HEK293 (cell line): ENCODE measurements at regions not wholly inside any gene's neighbourhood (a gene's known extent, or its start where the extent isn't known, plus 50 kb on each side); places are given as distances from the start of the nearest gene placed in this dataset.

Experiments
- CTCF ChIA-PET: fragments of 350-600 bp; formaldehyde crosslinking; extraction: SDS; loops from one replicate; lab custom pipeline; 2021; ENCODE audit warnings: antibody characterized with exemption; lab: Yijun Ruan, JAX
- POLR2A ChIA-PET: fragments of 300-600 bp; formaldehyde crosslinking; extraction: SDS; loops from one replicate; lab custom pipeline; 2020; ENCODE audit warnings: antibody characterized with exemption, inconsistent platforms; lab: Yijun Ruan, JAX
- H3K27ac ChIP-seq: fragments of 200-500 bp; sonication (Bioruptor generic); 2 replicates; pipeline ENCODE4 v1.5.1; 2014; ENCODE audit warnings: low read depth, low read length, control low read depth, inconsistent platforms; ENCODE audit errors: extremely low read depth
- H3K36me3 ChIP-seq, 2 experiments: fragments of 200-500 bp in 1 of 2; sonication (Bioruptor generic) in 1 of 2; 1 replicate in 1 of 2; 2 replicates in 1 of 2; pipeline ENCODE4 v1.5.1; 2014 to 2017; ENCODE audit warnings: inconsistent platforms in 2 of 2, low read length in 2 of 2; ENCODE audit not compliant: control insufficient read depth in 2 of 2, insufficient read depth in 1 of 2
- H3K4me1 ChIP-seq: fragments of 200-500 bp; sonication (Bioruptor generic); 2 replicates; pipeline ENCODE4 v1.5.1; 2014; ENCODE audit warnings: mild to moderate bottlenecking, low read length, inconsistent platforms; ENCODE audit not compliant: control insufficient read depth, insufficient read depth
- H3K4me3 ChIP-seq: 2 replicates; pipeline ENCODE4 v1.5.1; 2011; ENCODE audit warnings: low read depth, mild to moderate bottlenecking, control low read depth, low read length, moderate library complexity
- H3K9me3 ChIP-seq: fragments of 200-500 bp; sonication (Bioruptor generic); 2 replicates; pipeline ENCODE4 v1.5.1; 2014; ENCODE audit warnings: low read depth, low read length, inconsistent platforms; ENCODE audit not compliant: control insufficient read depth, insufficient read depth
- BCL11A ChIP-seq: fragments of 450-650 bp; formaldehyde crosslinking; IDR thresholded peaks from 2 replicates; pipeline ENCODE4 v1.5.1; 2016; ENCODE audit warnings: low read depth, missing biosample characterization, missing genetic modification characterization
- GFI1B ChIP-seq: fragments of 450-650 bp; formaldehyde crosslinking; IDR thresholded peaks from 2 replicates; pipeline ENCODE4 v1.5.1; 2016; ENCODE audit warnings: missing biosample characterization, missing genetic modification characterization
- GLI2 ChIP-seq: fragments of 450-650 bp; formaldehyde crosslinking; IDR thresholded peaks from 2 replicates; pipeline ENCODE4; 2017; ENCODE audit warnings: missing biosample characterization, missing genetic modification characterization, low read depth, borderline replicate concordance
- GLIS2 ChIP-seq: fragments of 450-650 bp; formaldehyde crosslinking; IDR thresholded peaks from 2 replicates; pipeline ENCODE4 v1.5.1; 2016; ENCODE audit warnings: missing biosample characterization, missing genetic modification characterization
- KLF1 ChIP-seq: fragments of 450-650 bp; formaldehyde crosslinking; IDR thresholded peaks from 2 replicates; pipeline ENCODE4 v1.5.1; 2016; ENCODE audit warnings: missing biosample characterization, missing genetic modification characterization
- KLF10 ChIP-seq: fragments of 450-650 bp; IDR thresholded peaks from 2 replicates; pipeline ENCODE4 v1.5.1; 2018; ENCODE audit warnings: missing biosample characterization, mild to moderate bottlenecking, missing genetic modification characterization
- KLF16 ChIP-seq: fragments of 450-650 bp; formaldehyde crosslinking; IDR thresholded peaks from 2 replicates; pipeline ENCODE4 v1.5.1; 2017; ENCODE audit warnings: missing biosample characterization, missing genetic modification characterization
- MYNN ChIP-seq: fragments of 450-650 bp; formaldehyde crosslinking; IDR thresholded peaks from 2 replicates; pipeline ENCODE4 v1.5.1; 2016; ENCODE audit warnings: missing biosample characterization, missing genetic modification characterization, borderline replicate concordance
- PRDM1 ChIP-seq: fragments of 450-650 bp; formaldehyde crosslinking; IDR thresholded peaks from 2 replicates; pipeline ENCODE4; 2016; ENCODE audit warnings: missing biosample characterization, missing genetic modification characterization
- SP2 ChIP-seq: fragments of 450-650 bp; formaldehyde crosslinking; IDR thresholded peaks from 2 replicates; pipeline ENCODE4 v1.5.1; 2016; ENCODE audit warnings: missing biosample characterization, missing genetic modification characterization
- TRIM28 ChIP-seq: IDR thresholded peaks from 2 replicates; pipeline ENCODE4 v1.6.1; 2011; ENCODE audit warnings: low read length, control low read depth, borderline replicate concordance
- ZBTB7A ChIP-seq: fragments of 450-650 bp; formaldehyde crosslinking; IDR thresholded peaks from 2 replicates; pipeline ENCODE4 v1.5.1; 2016; ENCODE audit warnings: low read depth, missing biosample characterization, missing genetic modification characterization
- ZEB2 ChIP-seq: fragments of 450-650 bp; formaldehyde crosslinking; IDR thresholded peaks from 2 replicates; pipeline ENCODE4 v1.5.1; 2016; ENCODE audit warnings: missing biosample characterization, missing genetic modification characterization
- ZNF140 ChIP-seq: fragments of 450-650 bp; formaldehyde crosslinking; IDR thresholded peaks from 2 replicates; pipeline ENCODE4 v1.5.1; 2016; ENCODE audit warnings: missing biosample characterization, missing genetic modification characterization
- ZNF184 ChIP-seq: fragments of 450-650 bp; IDR thresholded peaks from 2 replicates; pipeline ENCODE4 v1.5.1; 2018; ENCODE audit warnings: missing biosample characterization, mild to moderate bottlenecking, missing genetic modification characterization
- ZNF2 ChIP-seq: fragments of 450-650 bp; formaldehyde crosslinking; IDR thresholded peaks from 2 replicates; pipeline ENCODE4 v1.5.1; 2016; ENCODE audit warnings: missing biosample characterization, missing genetic modification characterization
- ZNF214 ChIP-seq: fragments of 450-650 bp; formaldehyde crosslinking; IDR thresholded peaks from 2 replicates; pipeline ENCODE4 v1.5.1; 2017; ENCODE audit warnings: missing biosample characterization, mild to moderate bottlenecking, missing genetic modification characterization, borderline replicate concordance
- ZNF23 ChIP-seq: fragments of 450-650 bp; formaldehyde crosslinking; IDR thresholded peaks from 2 replicates; pipeline ENCODE4 v1.5.1; 2016; ENCODE audit warnings: missing biosample characterization, missing genetic modification characterization, borderline replicate concordance
- ZNF354C ChIP-seq: fragments of 450-650 bp; formaldehyde crosslinking; IDR thresholded peaks from 2 replicates; pipeline ENCODE4 v1.5.1; 2016; ENCODE audit warnings: missing biosample characterization, missing genetic modification characterization, low read depth, borderline replicate concordance
- ZNF398 ChIP-seq: fragments of 450-650 bp; formaldehyde crosslinking; IDR thresholded peaks from 2 replicates; pipeline ENCODE4 v1.5.1; 2017; ENCODE audit warnings: missing biosample characterization, missing genetic modification characterization
- ZNF548 ChIP-seq: fragments of 450-650 bp; formaldehyde crosslinking; IDR thresholded peaks from 2 replicates; pipeline ENCODE4 v1.5.1; 2016; ENCODE audit warnings: missing biosample characterization, missing genetic modification characterization
- ZNF549 ChIP-seq: fragments of 450-650 bp; IDR thresholded peaks from 2 replicates; pipeline ENCODE4 v1.5.1; 2018; ENCODE audit warnings: missing biosample characterization, missing genetic modification characterization, mild to moderate bottlenecking, inconsistent platforms, moderate library complexity
- ZNF571 ChIP-seq: fragments of 450-650 bp; formaldehyde crosslinking; IDR thresholded peaks from 2 replicates; pipeline ENCODE4 v1.5.0; 2017; ENCODE audit warnings: missing biosample characterization, missing genetic modification characterization
- ZNF621 ChIP-seq: fragments of 450-650 bp; formaldehyde crosslinking; IDR thresholded peaks from 2 replicates; pipeline ENCODE4 v1.5.1; 2017; ENCODE audit warnings: missing biosample characterization, missing genetic modification characterization
- ZNF624 ChIP-seq: fragments of 450-650 bp; formaldehyde crosslinking; IDR thresholded peaks from 2 replicates; pipeline ENCODE4 v1.5.1; 2017; ENCODE audit warnings: missing biosample characterization, missing genetic modification characterization
- ZNF692 ChIP-seq: fragments of 450-650 bp; formaldehyde crosslinking; IDR thresholded peaks from 2 replicates; pipeline ENCODE4 v1.5.1; 2016; ENCODE audit warnings: missing biosample characterization, missing genetic modification characterization
- ZNF777 ChIP-seq: fragments of 450-650 bp; formaldehyde crosslinking; IDR thresholded peaks from 2 replicates; pipeline ENCODE4 v1.5.1; 2017; ENCODE audit warnings: missing biosample characterization, missing genetic modification characterization, borderline replicate concordance
- ZSCAN16 ChIP-seq: fragments of 450-650 bp; formaldehyde crosslinking; IDR thresholded peaks from 2 replicates; pipeline ENCODE4 v1.5.1; 2016; ENCODE audit warnings: missing biosample characterization, missing genetic modification characterization
- ZXDB ChIP-seq: fragments of 450-650 bp; formaldehyde crosslinking; IDR thresholded peaks from 2 replicates; pipeline ENCODE4 v1.5.1; 2016; ENCODE audit warnings: missing biosample characterization, missing genetic modification characterization
- TF ChIP-seq, protein P1 (sequence below): fragments of 450-650 bp; formaldehyde crosslinking; IDR thresholded peaks from 2 replicates; pipeline ENCODE4 v1.5.1; 2016; ENCODE audit warnings: missing biosample characterization, missing genetic modification characterization
- TF ChIP-seq, protein P2 (sequence below): fragments of 450-650 bp; IDR thresholded peaks from 2 replicates; pipeline ENCODE4 v1.5.1; 2018; ENCODE audit warnings: missing biosample characterization, missing genetic modification characterization

DNA sequence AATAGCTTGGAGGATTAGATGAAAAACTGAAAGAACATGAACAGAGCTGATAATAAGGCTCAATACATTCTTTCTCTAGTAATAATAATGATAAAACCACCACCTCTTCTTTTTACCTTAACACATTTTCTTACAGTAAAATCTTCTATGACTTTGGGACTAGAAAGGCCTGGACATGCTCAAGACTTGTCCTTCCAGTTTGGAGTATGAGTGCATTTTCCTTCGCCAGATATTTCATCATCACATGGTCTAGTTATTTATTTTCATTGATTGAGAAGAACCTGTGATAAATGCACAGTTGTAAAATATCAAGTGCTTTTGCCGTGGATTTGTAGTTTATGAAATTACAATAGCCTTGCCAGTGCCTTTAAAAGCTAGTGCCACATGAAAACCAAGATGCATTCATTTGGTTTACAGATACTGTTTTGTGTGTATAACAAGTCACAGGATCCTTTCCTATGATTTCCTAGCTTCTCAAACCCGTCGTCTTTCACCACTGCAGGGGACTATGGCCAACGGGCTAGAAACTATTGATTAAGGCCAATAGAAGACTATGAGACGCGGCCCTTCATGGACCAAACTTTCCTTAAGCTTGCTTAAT lies 200.2 kb upstream of the ZNF217 start:
- H3K4me1 ChIP-seq: no peaks in the 10 kb centered on the region
- TF ChIP-seq, protein P1, sequence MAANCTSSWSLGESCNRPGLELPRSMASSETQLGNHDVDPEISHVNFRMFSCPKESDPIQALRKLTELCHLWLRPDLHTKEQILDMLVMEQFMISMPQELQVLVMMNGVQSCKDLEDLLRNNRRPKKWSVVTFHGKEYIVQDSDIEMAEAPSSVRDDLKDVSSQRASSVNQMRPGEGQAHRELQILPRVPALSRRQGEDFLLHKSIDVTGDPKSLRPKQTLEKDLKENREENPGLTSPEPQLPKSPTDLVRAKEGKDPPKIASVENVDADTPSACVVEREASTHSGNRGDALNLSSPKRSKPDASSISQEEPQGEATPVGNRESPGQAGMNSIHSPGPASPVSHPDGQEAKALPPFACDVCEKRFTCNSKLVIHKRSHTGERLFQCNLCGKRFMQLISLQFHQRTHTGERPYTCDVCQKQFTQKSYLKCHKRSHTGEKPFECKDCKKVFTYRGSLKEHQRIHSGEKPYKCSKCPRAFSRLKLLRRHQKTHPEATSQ (tag by site-specific recombination): no peak
- TF ChIP-seq ZSCAN16 (tag by site-specific recombination) (no peak), ZBTB7A (tag by site-specific recombination) (no peak), ZXDB (tag by site-specific recombination) (no peak), ZNF2 (tag by site-specific recombination) (no peak), ZNF214 (no peak), ZNF621 (tag by site-specific recombination) (no peak), ZNF571 (tag by site-specific recombination) (no peak), ZEB2 (tag by site-specific recombination) (no peak), ZNF692 (tag by site-specific recombination) (no peak), ZNF140 (no peak), GLIS2 (tag by site-specific recombination) (no peak), GLI2 (no peak), ZNF777 (tag by site-specific recombination) (no peak), KLF10 (tag by site-specific recombination) (no peak), ZNF549 (tag by site-specific recombination) (no peak)
- TF ChIP-seq, protein P2, sequence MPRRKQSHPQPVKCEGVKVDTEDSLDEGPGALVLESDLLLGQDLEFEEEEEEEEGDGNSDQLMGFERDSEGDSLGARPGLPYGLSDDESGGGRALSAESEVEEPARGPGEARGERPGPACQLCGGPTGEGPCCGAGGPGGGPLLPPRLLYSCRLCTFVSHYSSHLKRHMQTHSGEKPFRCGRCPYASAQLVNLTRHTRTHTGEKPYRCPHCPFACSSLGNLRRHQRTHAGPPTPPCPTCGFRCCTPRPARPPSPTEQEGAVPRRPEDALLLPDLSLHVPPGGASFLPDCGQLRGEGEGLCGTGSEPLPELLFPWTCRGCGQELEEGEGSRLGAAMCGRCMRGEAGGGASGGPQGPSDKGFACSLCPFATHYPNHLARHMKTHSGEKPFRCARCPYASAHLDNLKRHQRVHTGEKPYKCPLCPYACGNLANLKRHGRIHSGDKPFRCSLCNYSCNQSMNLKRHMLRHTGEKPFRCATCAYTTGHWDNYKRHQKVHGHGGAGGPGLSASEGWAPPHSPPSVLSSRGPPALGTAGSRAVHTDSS (tag by site-specific recombination): no peak
- ChIA-PET POLR2A (no interaction called here), CTCF (interaction anchor here (0.6 kb wide), 1 partner anchor 23 kb away, joined by 3 read pairs; no protein-coding TSS in a partner anchor)
- H3K27ac ChIP-seq: no peak overlapping the region
- no peaks in the 10 kb centered on the region for H3K9me3 ChIP-seq
- H3K4me3 ChIP-seq: no peak overlapping the region
- no peaks in the 10 kb centered on the region for H3K36me3 ChIP-seq

DNA sequence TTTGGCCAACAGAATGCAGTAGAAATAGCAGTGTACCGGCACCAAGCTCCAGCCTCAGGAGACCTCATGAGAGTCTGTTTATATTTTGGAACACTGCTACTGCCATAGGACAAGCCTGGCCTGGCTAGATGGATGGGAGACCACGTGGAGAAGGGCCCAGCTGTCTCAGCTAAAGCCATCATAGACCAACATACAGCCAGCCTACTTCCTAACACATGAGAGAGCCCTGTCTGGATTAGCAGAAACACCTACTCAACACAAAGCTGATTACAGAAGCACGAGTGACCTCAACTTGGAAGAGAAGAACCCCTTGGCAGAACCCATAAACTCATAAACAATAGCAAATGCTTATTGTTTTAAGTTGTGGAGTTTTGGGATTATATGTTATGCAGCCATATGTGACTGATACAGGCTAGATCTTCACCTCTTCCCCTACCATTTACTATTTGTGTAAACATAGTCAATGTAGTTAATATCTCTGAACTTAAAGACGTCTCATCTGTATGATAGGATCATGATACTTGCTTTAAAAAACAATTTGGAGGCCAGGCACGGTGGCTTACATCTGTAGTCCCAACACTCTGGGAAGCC lies 199.4 kb upstream of the ZNF217 start:
- Histone ChIP-seq H3K4me3 (no peak overlapping the region), H3K36me3 (no peaks in the 10 kb centered on the region), H3K9me3 (no peaks in the 10 kb centered on the region), H3K4me1 (no peaks in the 10 kb centered on the region), H3K27ac (no peak overlapping the region)
- POLR2A ChIA-PET: no interaction called here
- CTCF ChIA-PET: no interaction called here
- TF ChIP-seq BCL11A (no peak), GFI1B (tag by site-specific recombination) (no peak), ZNF398 (tag by site-specific recombination) (no peak), ZNF548 (no peak), KLF16 (tag by site-specific recombination) (no peak), ZNF354C (tag by site-specific recombination) (no peak), PRDM1 (no peak), ZNF184 (tag by site-specific recombination) (no peak), ZNF23 (no peak), KLF1 (tag by site-specific recombination) (no peak), TRIM28 (no peak), SP2 (tag by site-specific recombination) (no peak), ZNF624 (tag by site-specific recombination) (no peak), MYNN (tag by site-specific recombination) (no peak)
